ENCODE measurements at regions not wholly inside any gene's neighbourhood (a gene's known extent, or its start where the extent isn't known, plus 50 kb on each side); places are given as distances from the start of the nearest gene placed in this dataset.
"Not testable (repeated sequence)": the region's sequence is repeated elsewhere in the genome, so short reads cannot be mapped to it uniquely, and the experiment has no call there.

DNA sequence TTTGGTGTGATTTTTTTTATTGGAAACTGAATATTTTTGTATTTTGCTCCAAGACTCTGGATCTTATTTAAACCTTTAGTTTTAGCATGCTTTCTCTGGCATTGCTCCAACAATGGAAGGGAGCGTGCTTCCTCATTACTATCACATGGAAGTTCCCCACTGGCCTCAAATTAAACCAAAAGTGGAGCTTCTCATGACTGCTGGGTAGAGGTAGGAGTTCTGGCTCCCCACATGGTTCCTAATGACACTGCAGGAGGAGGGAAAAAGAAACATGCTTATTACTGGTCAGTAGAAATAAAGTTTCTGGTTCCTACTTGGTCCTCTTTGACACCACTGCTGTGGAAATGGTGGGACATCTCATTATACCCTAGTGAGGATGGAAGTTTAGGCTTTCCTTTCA lies 310.5 kb downstream of the PTGER3 start:
- TF ChIP-seq, protein P1, sequence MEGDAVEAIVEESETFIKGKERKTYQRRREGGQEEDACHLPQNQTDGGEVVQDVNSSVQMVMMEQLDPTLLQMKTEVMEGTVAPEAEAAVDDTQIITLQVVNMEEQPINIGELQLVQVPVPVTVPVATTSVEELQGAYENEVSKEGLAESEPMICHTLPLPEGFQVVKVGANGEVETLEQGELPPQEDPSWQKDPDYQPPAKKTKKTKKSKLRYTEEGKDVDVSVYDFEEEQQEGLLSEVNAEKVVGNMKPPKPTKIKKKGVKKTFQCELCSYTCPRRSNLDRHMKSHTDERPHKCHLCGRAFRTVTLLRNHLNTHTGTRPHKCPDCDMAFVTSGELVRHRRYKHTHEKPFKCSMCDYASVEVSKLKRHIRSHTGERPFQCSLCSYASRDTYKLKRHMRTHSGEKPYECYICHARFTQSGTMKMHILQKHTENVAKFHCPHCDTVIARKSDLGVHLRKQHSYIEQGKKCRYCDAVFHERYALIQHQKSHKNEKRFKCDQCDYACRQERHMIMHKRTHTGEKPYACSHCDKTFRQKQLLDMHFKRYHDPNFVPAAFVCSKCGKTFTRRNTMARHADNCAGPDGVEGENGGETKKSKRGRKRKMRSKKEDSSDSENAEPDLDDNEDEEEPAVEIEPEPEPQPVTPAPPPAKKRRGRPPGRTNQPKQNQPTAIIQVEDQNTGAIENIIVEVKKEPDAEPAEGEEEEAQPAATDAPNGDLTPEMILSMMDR (IDR thresholded peaks at IDR 0.05) = no peak
- ATAC-seq (ENCODE audit: low FRiP score) = no peak

GRCh38 chr1:70738624-70739023 lies 309.0 kb downstream of the PTGER3 start:
- ATAC-seq (ENCODE audit: low FRiP score) = no peak
- no peak for DNase-seq (ENCODE audit: low spot score)
- TF ChIP-seq, protein P1 (IDR thresholded peaks at IDR 0.05) = no peak

More for the DNA sequence above, 310.5 kb downstream of the PTGER3 start:
- DNase-seq (ENCODE audit: low spot score) = no peak

DNA sequence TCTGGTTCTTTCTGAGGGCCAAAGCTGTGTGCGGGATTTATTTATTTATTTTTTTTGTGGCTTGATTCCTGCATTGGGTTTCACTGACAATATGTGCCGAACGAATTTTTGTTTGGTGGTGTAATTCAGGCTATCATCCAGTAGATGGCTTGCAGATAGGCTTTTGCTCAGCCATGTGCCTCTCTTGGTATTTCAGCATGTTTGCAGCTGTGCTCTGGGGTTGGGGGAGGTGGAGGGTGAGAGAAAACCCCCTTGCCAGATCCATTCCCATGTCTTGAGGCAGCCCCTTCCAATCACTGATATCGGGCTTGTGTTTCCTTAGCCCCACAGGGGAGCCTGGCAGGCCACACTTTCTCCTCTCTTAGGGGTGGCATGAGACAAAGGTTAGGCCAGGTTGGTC lies 302.4 kb downstream of the PTGER3 start:
- no peak for ATAC-seq (ENCODE audit: low FRiP score)
- TF ChIP-seq, protein P1 (IDR thresholded peaks at IDR 0.05) = no peak
- DNase-seq (ENCODE audit: low spot score) = no peak

GRCh38 chr1:70746062-70746461 lies 301.6 kb downstream of the PTGER3 start:
- ATAC-seq (ENCODE audit: low FRiP score); DNase-seq (ENCODE audit: low spot score): not testable (repeated sequence)

DNA sequence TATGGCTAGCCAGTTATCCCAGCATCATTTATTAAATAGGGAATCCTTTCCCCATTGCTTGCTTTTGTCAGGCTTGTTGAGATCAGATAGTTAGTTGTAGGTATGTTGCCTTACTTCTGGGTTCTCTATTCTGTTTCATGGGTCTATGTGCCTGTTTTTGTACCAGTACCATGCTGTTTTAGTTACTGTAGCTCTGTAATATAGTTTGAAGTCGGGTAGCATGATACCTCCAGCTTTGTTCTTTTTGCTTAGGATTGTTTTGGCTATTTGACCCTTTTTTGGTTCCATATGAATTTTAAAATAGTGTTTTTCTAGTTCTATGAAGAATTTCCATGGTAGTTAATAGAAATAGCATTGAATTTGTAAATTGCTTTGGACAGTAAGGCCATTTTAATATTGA lies 300.5 kb downstream of the PTGER3 start:
- not testable (repeated sequence) for ATAC-seq (ENCODE audit: low FRiP score)

GRCh38 chr1:70751676-70752287 lies 295.8 kb downstream of the PTGER3 start:
- not testable (repeated sequence) for ATAC-seq (ENCODE audit: low FRiP score); DNase-seq (ENCODE audit: low spot score)

More for the DNA sequence above, 300.5 kb downstream of the PTGER3 start:
- not testable (repeated sequence) for DNase-seq (ENCODE audit: low spot score)

GRCh38 chr1:70754701-70755100 lies 292.9 kb downstream of the PTGER3 start:
- ATAC-seq (ENCODE audit: low FRiP score) (no peak), DNase-seq (ENCODE audit: low spot score) (no peak)
- TF ChIP-seq, protein P1 (IDR thresholded peaks at IDR 0.05) = no peak

DNA sequence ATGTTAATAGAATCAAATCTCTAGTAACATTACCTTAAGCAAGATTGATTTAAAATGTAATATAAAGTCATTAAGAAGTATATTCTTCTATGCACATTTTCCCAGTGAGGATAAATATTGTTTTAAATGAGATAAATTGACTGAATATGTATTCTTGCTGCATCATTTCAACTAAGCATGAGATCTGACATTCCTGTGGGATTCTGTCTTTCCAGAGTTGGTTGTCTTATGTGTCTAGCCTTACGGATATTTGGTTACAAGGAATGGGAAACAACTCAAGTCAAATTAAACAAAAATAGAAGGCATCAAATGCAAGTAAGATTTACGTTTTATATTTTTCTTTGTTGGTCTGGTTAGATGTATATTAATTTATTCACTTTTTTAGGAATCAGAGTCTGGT lies 287.5 kb downstream of the PTGER3 start:
- TF ChIP-seq, protein P1 (IDR thresholded peaks at IDR 0.05) = no peak
- no peak for DNase-seq (ENCODE audit: low spot score)

GRCh38 chr1:70762386-70762785 lies 285.2 kb downstream of the PTGER3 start:
- TF ChIP-seq, protein P1 (IDR thresholded peaks at IDR 0.05) = no peak
- DNase-seq (ENCODE audit: low spot score) = no peak
- ATAC-seq (ENCODE audit: low FRiP score) = no peak

More for the DNA sequence above, 287.5 kb downstream of the PTGER3 start:
- ATAC-seq (ENCODE audit: low FRiP score) = no peak
